ENCODE measurements at regions not wholly inside any gene's neighbourhood (a gene's known extent, or its start where the extent isn't known, plus 50 kb on each side); places are given as distances from the start of the nearest gene placed in this dataset.
A peak's percentile ranks its signal among the peaks of the same experiment; 100 is the strongest.

DNA sequence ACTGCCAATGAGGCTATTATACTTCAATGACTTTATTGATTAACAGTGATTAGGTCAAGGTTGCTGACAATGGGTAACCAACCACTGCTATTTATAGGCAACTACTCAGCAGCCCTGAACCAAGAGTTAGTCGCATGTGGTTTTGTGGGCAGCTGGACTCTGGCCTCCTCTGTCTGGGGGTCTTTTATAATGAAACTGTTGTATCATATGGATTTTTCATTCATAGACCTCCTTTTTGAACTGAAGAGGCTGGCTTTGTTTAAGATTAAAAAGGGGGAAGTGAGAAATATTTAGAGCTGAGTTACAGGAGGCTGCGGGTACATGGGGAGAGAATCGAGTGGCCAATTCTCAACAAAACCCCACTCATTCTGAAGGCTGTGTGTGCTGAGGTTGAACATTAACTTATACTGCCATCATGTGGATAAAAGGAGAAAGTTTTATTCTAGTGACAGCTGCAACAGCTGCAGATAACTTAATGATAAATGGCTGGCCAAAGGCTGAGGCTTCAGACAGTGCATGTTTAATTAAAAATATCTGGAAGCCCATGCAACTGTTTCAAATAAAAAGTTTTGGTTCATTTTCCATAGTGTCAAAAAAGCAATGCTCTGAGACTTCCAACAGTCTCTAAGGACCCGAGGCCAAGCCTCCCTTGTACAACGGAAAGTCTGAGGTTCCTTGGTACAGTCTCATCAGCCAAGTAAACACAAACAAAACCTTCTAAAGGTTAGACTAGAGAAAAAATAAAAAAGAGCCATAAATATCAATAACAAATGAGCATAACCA, 682.6 kb downstream of the KCNA4 start:
- Mint-ChIP-seq H3K36me3 (ENCODE audit: low read depth, unreplicated experiment) (no peaks in the 10 kb centered on the region), H3K4me1 (ENCODE audit: unreplicated experiment) (no peaks in the 10 kb centered on the region), H3K9me3 (ENCODE audit: unreplicated experiment) (no peaks in the 10 kb centered on the region), H3K27ac (ENCODE audit: unreplicated experiment) (no peak overlapping the region), H3K27me3 (ENCODE audit: unreplicated experiment) (no peaks in the 10 kb centered on the region), H3K4me3 (ENCODE audit: unreplicated experiment) (no peak overlapping the region)
- TF ChIP-seq, protein P1, sequence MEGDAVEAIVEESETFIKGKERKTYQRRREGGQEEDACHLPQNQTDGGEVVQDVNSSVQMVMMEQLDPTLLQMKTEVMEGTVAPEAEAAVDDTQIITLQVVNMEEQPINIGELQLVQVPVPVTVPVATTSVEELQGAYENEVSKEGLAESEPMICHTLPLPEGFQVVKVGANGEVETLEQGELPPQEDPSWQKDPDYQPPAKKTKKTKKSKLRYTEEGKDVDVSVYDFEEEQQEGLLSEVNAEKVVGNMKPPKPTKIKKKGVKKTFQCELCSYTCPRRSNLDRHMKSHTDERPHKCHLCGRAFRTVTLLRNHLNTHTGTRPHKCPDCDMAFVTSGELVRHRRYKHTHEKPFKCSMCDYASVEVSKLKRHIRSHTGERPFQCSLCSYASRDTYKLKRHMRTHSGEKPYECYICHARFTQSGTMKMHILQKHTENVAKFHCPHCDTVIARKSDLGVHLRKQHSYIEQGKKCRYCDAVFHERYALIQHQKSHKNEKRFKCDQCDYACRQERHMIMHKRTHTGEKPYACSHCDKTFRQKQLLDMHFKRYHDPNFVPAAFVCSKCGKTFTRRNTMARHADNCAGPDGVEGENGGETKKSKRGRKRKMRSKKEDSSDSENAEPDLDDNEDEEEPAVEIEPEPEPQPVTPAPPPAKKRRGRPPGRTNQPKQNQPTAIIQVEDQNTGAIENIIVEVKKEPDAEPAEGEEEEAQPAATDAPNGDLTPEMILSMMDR (IDR thresholded peaks at IDR 0.05; ENCODE audit: unreplicated experiment) = no peak
- DNase-seq (ENCODE audit: low spot score) = no peak

GRCh38 chr11:29331451-29332010, 685.3 kb downstream of the KCNA4 start:
- no peaks in the 10 kb centered on the region for H3K9me3 Mint-ChIP-seq (ENCODE audit: unreplicated experiment)
- no peak for DNase-seq (ENCODE audit: low spot score)
- H3K36me3 Mint-ChIP-seq (ENCODE audit: low read depth, unreplicated experiment) = no peaks in the 10 kb centered on the region
- H3K27me3 Mint-ChIP-seq (ENCODE audit: unreplicated experiment) = no peaks in the 10 kb centered on the region
- no peak overlapping the region for H3K27ac Mint-ChIP-seq (ENCODE audit: unreplicated experiment)
- no peak overlapping the region for H3K4me3 Mint-ChIP-seq (ENCODE audit: unreplicated experiment)
- H3K4me1 Mint-ChIP-seq (ENCODE audit: unreplicated experiment) = no peaks in the 10 kb centered on the region
- TF ChIP-seq, protein P1 (IDR thresholded peaks at IDR 0.05; ENCODE audit: unreplicated experiment) = no peak

- TF ChIP-seq, protein P1 (IDR thresholded peaks at IDR 0.05; ENCODE audit: unreplicated experiment) = no peak
- no peaks in the 10 kb centered on the region for H3K9me3 Mint-ChIP-seq (ENCODE audit: unreplicated experiment)
- no peak overlapping the region for H3K4me3 Mint-ChIP-seq (ENCODE audit: unreplicated experiment)
- no peak overlapping the region for H3K27ac Mint-ChIP-seq (ENCODE audit: unreplicated experiment)
- no peaks in the 10 kb centered on the region for H3K27me3 Mint-ChIP-seq (ENCODE audit: unreplicated experiment)
- H3K4me1 Mint-ChIP-seq (ENCODE audit: unreplicated experiment) = no peaks in the 10 kb centered on the region
- peak; percentile 7 for DNase-seq (ENCODE audit: low spot score)
- H3K36me3 Mint-ChIP-seq (ENCODE audit: low read depth, unreplicated experiment) = no peaks in the 10 kb centered on the region
Measured at GRCh38 chr11:29328961-29329441, 687.8 kb downstream of the KCNA4 start.

DNA sequence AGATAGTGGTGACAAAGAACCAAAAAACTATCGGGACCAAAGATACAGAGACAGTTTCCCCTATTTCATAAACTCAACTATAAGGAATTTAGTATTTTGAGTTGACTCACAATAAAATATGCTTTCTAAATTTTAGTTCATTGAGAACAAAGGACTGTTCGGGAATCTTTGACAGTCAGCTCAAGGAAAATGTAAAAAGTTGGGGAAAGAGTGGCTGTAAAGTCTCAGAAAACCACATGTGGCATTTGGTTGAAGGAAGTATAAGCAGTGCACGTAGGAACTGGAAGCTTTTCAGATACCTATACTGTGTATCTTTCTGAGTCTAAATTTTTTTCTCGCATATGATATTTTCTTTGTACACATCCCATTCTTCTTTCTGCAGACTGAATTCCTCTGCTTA, 688.9 kb downstream of the KCNA4 start:
- no peak overlapping the region for H3K27ac Mint-ChIP-seq (ENCODE audit: unreplicated experiment)
- H3K27me3 Mint-ChIP-seq (ENCODE audit: unreplicated experiment) = no peaks in the 10 kb centered on the region
- TF ChIP-seq, protein P1 (IDR thresholded peaks at IDR 0.05; ENCODE audit: unreplicated experiment) = no peak
- no peaks in the 10 kb centered on the region for H3K9me3 Mint-ChIP-seq (ENCODE audit: unreplicated experiment)
- no peaks in the 10 kb centered on the region for H3K4me1 Mint-ChIP-seq (ENCODE audit: unreplicated experiment)
- DNase-seq (ENCODE audit: low spot score) = no peak
- H3K36me3 Mint-ChIP-seq (ENCODE audit: low read depth, unreplicated experiment) = no peaks in the 10 kb centered on the region
- H3K4me3 Mint-ChIP-seq (ENCODE audit: unreplicated experiment) = no peak overlapping the region

- Mint-ChIP-seq H3K4me3 (ENCODE audit: unreplicated experiment) (no peak overlapping the region), H3K27ac (ENCODE audit: unreplicated experiment) (no peak overlapping the region), H3K36me3 (ENCODE audit: low read depth, unreplicated experiment) (no peaks in the 10 kb centered on the region), H3K27me3 (ENCODE audit: unreplicated experiment) (no peaks in the 10 kb centered on the region), H3K4me1 (ENCODE audit: unreplicated experiment) (no peaks in the 10 kb centered on the region), H3K9me3 (ENCODE audit: unreplicated experiment) (no peaks in the 10 kb centered on the region)
- no peak for DNase-seq (ENCODE audit: low spot score)
- TF ChIP-seq, protein P1 (IDR thresholded peaks at IDR 0.05; ENCODE audit: unreplicated experiment) = no peak
Measured at GRCh38 chr11:29326757-29327156, 690.1 kb downstream of the KCNA4 start.

All from endothelial cell (in vitro differentiated cells).